ENCODE measurements at regions not wholly inside any gene's neighbourhood (a gene's known extent, or its start where the extent isn't known, plus 50 kb on each side); places are given as distances from the start of the nearest gene placed in this dataset.

GRCh38 chr22:44442186-44442815, 55.7 kb downstream of the RTL6 start:
- DNase-seq: no peak

- DNase-seq: no peak
Measured at GRCh38 chr22:44441401-44442185, 56.4 kb downstream of the RTL6 start.

- no peak for DNase-seq
Measured at GRCh38 chr22:44440224-44441160, 57.5 kb downstream of the RTL6 start.

GRCh38 chr22:44439356-44440223, 58.4 kb downstream of the RTL6 start:
- no peak for DNase-seq

- no peak for DNase-seq
Measured at GRCh38 chr22:44438481-44439131, 59.4 kb downstream of the RTL6 start.

- no peak for DNase-seq
Measured at GRCh38 chr22:44438056-44438455, 60.0 kb downstream of the RTL6 start.

- no peak for DNase-seq
Measured at GRCh38 chr22:44437216-44438055, 60.6 kb downstream of the RTL6 start.

GRCh38 chr22:44436736-44437135, 61.3 kb downstream of the RTL6 start:
- DNase-seq: no peak

GRCh38 chr22:44431256-44431655, 66.8 kb downstream of the RTL6 start:
- DNase-seq: no peak

GRCh38 chr22:44430716-44431115, 67.3 kb downstream of the RTL6 start:
- DNase-seq: no peak

GRCh38 chr22:44429941-44430587, 68.0 kb downstream of the RTL6 start:
- no peak for DNase-seq

- DNase-seq: no peak
Measured at GRCh38 chr22:44428941-44429830, 68.8 kb downstream of the RTL6 start.

- no peak for DNase-seq
Measured at GRCh38 chr22:44427611-44428470, 70.2 kb downstream of the RTL6 start.

GRCh38 chr22:44426981-44427380, 71.1 kb downstream of the RTL6 start:
- DNase-seq: no peak

- no peak for DNase-seq
Measured at GRCh38 chr22:44425694-44426045, 72.4 kb downstream of the RTL6 start.

GRCh38 chr22:44424867-44425693, 73.0 kb downstream of the RTL6 start:
- DNase-seq: no peak

GRCh38 chr22:44424359-44424682, 73.7 kb downstream of the RTL6 start:
- DNase-seq: no peak
